ENCODE measurements at regions not wholly inside any gene's neighbourhood (a gene's known extent, or its start where the extent isn't known, plus 50 kb on each side); places are given as distances from the start of the nearest gene placed in this dataset.

DNA sequence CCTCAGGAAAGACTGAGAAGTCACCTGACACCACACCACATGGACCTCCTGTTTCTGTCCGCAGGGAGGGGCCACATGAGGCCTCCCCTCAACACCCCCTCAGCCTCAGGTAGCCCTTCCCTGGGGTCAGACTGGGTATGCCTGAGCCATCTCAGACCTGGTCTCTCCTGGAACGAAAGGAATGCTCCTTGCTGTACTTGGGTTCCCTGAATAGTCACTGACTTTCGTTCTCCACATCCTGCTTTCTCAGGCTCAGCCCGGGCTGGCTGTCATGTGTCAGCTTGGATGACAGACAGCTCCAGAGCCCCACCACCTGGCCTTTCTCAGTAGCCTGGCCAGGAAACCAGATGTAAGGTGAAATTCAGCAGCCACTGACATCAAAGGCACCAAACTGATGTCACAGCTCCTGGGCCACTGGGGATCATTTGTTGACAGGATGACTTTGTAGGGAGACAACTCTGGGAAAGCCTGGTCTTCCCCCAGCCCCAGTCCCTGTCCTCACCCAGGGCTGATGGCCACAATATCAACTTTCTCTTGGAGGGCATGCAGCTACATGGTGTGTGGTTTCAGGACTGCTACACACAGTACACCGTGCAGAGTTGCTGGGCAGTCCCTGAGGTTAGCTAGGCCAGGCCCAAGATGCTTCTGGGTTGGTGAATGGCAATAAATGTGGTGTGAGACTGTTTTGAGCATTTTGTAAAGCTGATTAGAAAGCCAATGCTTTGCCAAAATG lies 141.4 kb upstream of the MRPS22 start:
- TF ChIP-seq TAF1 (IDR thresholded peaks at IDR 0.05; ENCODE audit: borderline replicate concordance, insufficient read depth, low read length): no peak
- no peak for TF ChIP-seq FOXP2 (optimal IDR thresholded peaks at IDR 0.05; ENCODE audit: borderline replicate concordance, extremely low read depth, extremely low read length, insufficient read depth)
- TF ChIP-seq, protein P1, sequence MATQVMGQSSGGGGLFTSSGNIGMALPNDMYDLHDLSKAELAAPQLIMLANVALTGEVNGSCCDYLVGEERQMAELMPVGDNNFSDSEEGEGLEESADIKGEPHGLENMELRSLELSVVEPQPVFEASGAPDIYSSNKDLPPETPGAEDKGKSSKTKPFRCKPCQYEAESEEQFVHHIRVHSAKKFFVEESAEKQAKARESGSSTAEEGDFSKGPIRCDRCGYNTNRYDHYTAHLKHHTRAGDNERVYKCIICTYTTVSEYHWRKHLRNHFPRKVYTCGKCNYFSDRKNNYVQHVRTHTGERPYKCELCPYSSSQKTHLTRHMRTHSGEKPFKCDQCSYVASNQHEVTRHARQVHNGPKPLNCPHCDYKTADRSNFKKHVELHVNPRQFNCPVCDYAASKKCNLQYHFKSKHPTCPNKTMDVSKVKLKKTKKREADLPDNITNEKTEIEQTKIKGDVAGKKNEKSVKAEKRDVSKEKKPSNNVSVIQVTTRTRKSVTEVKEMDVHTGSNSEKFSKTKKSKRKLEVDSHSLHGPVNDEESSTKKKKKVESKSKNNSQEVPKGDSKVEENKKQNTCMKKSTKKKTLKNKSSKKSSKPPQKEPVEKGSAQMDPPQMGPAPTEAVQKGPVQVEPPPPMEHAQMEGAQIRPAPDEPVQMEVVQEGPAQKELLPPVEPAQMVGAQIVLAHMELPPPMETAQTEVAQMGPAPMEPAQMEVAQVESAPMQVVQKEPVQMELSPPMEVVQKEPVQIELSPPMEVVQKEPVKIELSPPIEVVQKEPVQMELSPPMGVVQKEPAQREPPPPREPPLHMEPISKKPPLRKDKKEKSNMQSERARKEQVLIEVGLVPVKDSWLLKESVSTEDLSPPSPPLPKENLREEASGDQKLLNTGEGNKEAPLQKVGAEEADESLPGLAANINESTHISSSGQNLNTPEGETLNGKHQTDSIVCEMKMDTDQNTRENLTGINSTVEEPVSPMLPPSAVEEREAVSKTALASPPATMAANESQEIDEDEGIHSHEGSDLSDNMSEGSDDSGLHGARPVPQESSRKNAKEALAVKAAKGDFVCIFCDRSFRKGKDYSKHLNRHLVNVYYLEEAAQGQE (IDR thresholded peaks at IDR 0.05; ENCODE audit: insufficient read depth in 1 of 2, low read depth in 2 of 2, low read length in 2 of 2): no peak
- TF ChIP-seq SIN3A (IDR thresholded peaks at IDR 0.05; ENCODE audit: borderline replicate concordance, insufficient read depth, low read length): no peak
- TF ChIP-seq POLR2AphosphoS5 (IDR thresholded peaks at IDR 0.05; ENCODE audit: low read depth, low read length): no peak

DNA sequence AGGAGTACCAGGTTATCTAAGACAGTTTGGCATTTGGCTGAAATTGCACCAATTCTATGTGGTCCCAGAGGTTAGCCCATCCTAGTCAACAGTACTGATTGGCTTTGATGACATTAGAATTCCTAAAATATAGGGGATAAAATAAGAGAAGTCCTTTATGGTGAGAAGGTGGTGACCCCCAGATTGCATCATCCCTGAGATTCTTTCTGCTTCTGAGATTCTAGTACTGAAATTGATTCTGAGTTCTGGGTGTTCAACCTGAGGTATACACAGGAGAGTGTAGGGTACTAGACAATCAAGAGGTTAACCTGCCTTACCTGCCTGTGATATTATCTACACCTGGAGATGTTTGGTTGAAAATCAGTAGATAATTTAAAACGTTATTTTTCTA lies 140.9 kb upstream of the MRPS22 start:
- TF ChIP-seq SIN3A (IDR thresholded peaks at IDR 0.05; ENCODE audit: borderline replicate concordance, insufficient read depth, low read length) (no peak), POLR2AphosphoS5 (IDR thresholded peaks at IDR 0.05; ENCODE audit: low read depth, low read length) (no peak), FOXP2 (optimal IDR thresholded peaks at IDR 0.05; ENCODE audit: borderline replicate concordance, extremely low read depth, extremely low read length, insufficient read depth) (no peak), TAF1 (IDR thresholded peaks at IDR 0.05; ENCODE audit: borderline replicate concordance, insufficient read depth, low read length) (no peak)
- TF ChIP-seq, protein P1 (IDR thresholded peaks at IDR 0.05; ENCODE audit: insufficient read depth in 1 of 2, low read depth in 2 of 2, low read length in 2 of 2): no peak

DNA sequence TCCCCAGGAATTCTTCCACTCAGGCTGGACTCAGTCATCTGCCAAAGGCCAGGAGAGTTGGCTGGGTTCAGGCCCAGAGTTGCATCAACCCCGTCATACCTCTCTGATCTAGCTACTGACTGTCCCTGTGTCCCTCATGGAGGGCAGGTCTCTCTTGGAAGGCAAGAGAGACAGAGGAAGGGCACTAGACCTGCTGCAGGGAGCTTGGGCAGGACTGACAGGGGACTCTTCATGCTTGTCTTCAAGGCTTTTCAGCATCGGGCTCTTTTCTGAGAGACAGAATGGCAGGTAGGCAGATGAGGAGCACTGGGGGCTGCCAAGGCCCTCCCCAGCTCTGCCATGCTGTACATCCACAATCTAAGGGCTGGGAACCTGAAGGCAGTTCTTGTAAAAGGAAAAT lies 140.1 kb upstream of the MRPS22 start:
- no peak for TF ChIP-seq POLR2AphosphoS5 (IDR thresholded peaks at IDR 0.05; ENCODE audit: low read depth, low read length)

DNA sequence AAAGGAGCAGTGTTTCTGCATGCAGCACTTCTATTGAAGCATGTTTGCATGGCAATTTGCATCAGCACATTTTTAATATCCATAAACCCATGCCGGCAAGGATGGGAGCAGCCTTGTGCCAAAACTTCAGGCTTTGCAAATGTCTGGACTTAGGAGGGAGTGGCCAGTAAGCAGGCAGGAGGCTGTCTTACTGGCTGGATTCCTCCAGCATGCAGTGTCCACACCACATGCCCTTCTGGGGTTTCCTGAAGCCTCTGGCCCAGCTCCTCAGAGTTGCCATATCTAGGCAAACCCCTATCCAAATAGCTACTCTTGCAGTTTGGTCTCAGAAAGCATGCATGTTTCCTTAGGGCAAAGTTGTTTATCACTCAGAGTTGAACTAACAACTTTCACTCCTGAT lies 139.1 kb upstream of the MRPS22 start:
- TF ChIP-seq SIN3A (IDR thresholded peaks at IDR 0.05; ENCODE audit: borderline replicate concordance, insufficient read depth, low read length): no peak
- no peak for TF ChIP-seq TAF1 (IDR thresholded peaks at IDR 0.05; ENCODE audit: borderline replicate concordance, insufficient read depth, low read length)
- no peak for TF ChIP-seq FOXP2 (optimal IDR thresholded peaks at IDR 0.05; ENCODE audit: borderline replicate concordance, extremely low read depth, extremely low read length, insufficient read depth)
- TF ChIP-seq POLR2AphosphoS5 (IDR thresholded peaks at IDR 0.05; ENCODE audit: low read depth, low read length): no peak
- TF ChIP-seq, protein P1 (IDR thresholded peaks at IDR 0.05; ENCODE audit: insufficient read depth in 1 of 2, low read depth in 2 of 2, low read length in 2 of 2): no peak

DNA sequence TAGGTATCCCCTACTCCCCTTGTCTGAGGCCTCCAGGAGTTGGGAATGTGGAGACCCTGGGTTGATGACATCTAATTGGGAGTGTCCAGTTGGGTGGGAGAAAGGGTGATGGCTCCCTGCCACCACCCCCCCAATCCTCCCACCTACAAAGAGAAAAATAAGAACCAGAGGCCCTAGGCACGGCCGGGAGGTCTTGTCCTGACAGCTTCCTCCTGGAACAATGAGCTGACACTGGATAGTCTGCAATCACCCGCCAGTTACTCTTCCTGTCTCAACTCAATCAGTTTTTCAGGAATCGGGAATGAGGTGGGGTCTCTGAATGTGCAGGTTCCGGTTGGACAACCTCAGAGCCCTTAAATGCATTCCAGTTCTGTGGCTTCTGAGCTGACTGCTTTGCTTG lies 129.9 kb upstream of the MRPS22 start:
- TF ChIP-seq POLR2AphosphoS5 (IDR thresholded peaks at IDR 0.05; ENCODE audit: low read depth, low read length): no peak
- TF ChIP-seq SIN3A (IDR thresholded peaks at IDR 0.05; ENCODE audit: borderline replicate concordance, insufficient read depth, low read length): no peak
- TF ChIP-seq TAF1 (IDR thresholded peaks at IDR 0.05; ENCODE audit: borderline replicate concordance, insufficient read depth, low read length): no peak
- TF ChIP-seq FOXP2 (optimal IDR thresholded peaks at IDR 0.05; ENCODE audit: borderline replicate concordance, extremely low read depth, extremely low read length, insufficient read depth): no peak
- TF ChIP-seq, protein P1 (IDR thresholded peaks at IDR 0.05; ENCODE audit: insufficient read depth in 1 of 2, low read depth in 2 of 2, low read length in 2 of 2): no peak
